Activated CD4-positive, alpha-beta memory T cell treated with anti-CD3 and anti-CD28 coated beads for 36 hours (primary cell): ENCODE measurements at regions not wholly inside any gene's neighbourhood (a gene's known extent, or its start where the extent isn't known, plus 50 kb on each side); places are given as distances from the start of the nearest gene placed in this dataset.

ENCODE experiments used
- CTCF ChIA-PET: fragments of 350-600 bp; sonication (Branson Sonifier 250); formaldehyde crosslinking; loops from one replicate; lab custom pipeline; 2021; ENCODE audit warnings: antibody characterized with exemption, inconsistent platforms; lab: Charles Lee
- POLR2A ChIA-PET: fragments of 350-600 bp; sonication (Branson Sonifier 250); formaldehyde crosslinking; loops from one replicate; lab custom pipeline; 2021; ENCODE audit warnings: antibody characterized with exemption; lab: Charles Lee
- DNase-seq: peaks from one replicate; pipeline ENCODE4 v3.0.0-alpha.2; 2020
- H3K27ac Mint-ChIP-seq: one replicate; pipeline ENCODE4 v1.8.0; 2021; ENCODE audit warnings: mixed read lengths
- H3K27me3 Mint-ChIP-seq: one replicate; pipeline ENCODE4 v1.8.0; 2021; ENCODE audit warnings: mixed read lengths
- H3K36me3 Mint-ChIP-seq: one replicate; pipeline ENCODE4 v1.8.0; 2021; ENCODE audit warnings: mixed read lengths
- H3K4me1 Mint-ChIP-seq: one replicate; pipeline ENCODE4 v1.8.0; 2021; ENCODE audit warnings: low read depth, mixed read lengths
- H3K4me3 Mint-ChIP-seq: one replicate; pipeline ENCODE4 v1.8.0; 2021; ENCODE audit warnings: mild to moderate bottlenecking, mixed read lengths
- H3K9me3 Mint-ChIP-seq: one replicate; pipeline ENCODE4 v1.8.0; 2021; ENCODE audit warnings: mixed read lengths
- intact Hi-C: fragments of 100-400 bp; cut with micrococcal nuclease; formaldehyde crosslinking; loops from one replicate; pipeline ENCODE4 v1.15.1; 2023

DNA sequence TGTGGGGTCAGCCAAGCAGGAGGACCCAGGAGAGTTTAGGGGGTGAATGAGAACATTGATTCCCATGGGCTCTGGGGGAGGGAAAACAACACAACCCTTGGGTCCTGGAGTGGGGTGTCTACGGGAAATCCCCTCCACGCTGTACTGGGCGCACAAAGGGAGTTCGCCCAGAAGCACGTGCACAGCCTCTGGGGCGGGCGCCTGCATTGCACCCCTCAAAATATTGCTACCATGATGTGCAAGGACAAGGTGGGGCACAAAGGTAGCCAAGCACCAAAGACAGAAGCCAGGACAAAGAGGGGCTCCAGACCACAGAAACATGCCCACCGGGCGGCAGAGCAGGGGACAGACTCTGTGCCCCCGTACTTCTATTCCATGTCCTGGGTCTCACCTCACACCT is 74.9 kb upstream of the EIF5 start:
- ChIA-PET POLR2A (no interaction called here), CTCF (interaction anchor here (1.2 kb wide), 1 partner anchor 154 kb away, joined by 3 read pairs; no protein-coding TSS in a partner anchor)
- no peaks in the 10 kb centered on the region for H3K36me3 Mint-ChIP-seq
- peaks cover 8% of the 10 kb centered on the region for H3K4me1 Mint-ChIP-seq
- H3K27me3 Mint-ChIP-seq = peaks cover 8% of the 10 kb centered on the region
- intact Hi-C loops = no loop called here
- no peak overlapping the region for H3K4me3 Mint-ChIP-seq
- no peak for DNase-seq
- H3K9me3 Mint-ChIP-seq = no peaks in the 10 kb centered on the region
- no peak overlapping the region for H3K27ac Mint-ChIP-seq

DNA sequence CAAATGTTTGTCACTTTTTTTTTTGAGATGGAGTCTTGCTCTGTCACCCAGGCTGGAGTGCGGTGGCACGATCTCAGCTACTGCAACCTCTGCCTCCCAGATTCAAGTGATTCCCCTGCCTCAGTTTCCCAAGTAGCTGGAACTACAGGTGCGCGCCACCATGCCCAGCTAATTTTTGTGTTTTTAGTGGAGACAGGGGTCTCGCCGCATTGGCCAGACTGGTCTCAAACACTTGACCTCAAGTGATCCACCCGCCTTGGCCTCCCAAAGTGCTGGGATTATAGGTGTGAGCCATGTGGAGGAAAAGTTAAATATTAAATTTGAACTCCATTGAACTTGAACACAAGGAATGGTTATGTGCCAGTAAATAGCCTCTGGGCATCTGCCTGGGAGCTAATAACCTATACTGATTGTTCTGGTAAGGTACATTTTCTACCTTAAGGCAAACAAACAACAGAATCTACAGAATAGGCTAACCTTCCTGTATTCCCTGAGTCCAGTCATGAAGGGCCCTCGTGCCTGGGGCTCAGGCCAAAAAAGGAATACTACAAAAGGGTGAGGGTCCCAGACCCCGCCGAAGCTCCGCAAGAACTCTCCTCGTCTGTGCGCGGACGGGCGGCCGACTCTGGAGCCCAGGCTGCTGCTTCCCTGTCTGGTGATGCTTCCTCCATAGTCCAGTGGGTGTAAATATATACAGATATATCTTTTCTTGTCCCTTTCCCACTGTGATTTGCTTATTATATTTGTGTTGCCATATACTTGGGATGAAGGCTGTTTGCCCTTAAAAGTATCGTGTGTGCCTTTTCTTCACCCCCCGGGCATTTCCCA is 74.0 kb upstream of the EIF5 start:
- H3K4me3 Mint-ChIP-seq = no peak overlapping the region
- H3K4me1 Mint-ChIP-seq = peaks cover 8% of the 10 kb centered on the region
- no peaks in the 10 kb centered on the region for H3K36me3 Mint-ChIP-seq
- ChIA-PET POLR2A (no interaction called here), CTCF (interaction anchor here (1.2 kb wide), 1 partner anchor 155 kb away, joined by 3 read pairs; no protein-coding TSS in a partner anchor)
- H3K9me3 Mint-ChIP-seq = no peaks in the 10 kb centered on the region
- H3K27me3 Mint-ChIP-seq = peaks cover 8% of the 10 kb centered on the region
- H3K27ac Mint-ChIP-seq = no peak overlapping the region
- no peak for DNase-seq
- intact Hi-C loops = no loop called here

DNA sequence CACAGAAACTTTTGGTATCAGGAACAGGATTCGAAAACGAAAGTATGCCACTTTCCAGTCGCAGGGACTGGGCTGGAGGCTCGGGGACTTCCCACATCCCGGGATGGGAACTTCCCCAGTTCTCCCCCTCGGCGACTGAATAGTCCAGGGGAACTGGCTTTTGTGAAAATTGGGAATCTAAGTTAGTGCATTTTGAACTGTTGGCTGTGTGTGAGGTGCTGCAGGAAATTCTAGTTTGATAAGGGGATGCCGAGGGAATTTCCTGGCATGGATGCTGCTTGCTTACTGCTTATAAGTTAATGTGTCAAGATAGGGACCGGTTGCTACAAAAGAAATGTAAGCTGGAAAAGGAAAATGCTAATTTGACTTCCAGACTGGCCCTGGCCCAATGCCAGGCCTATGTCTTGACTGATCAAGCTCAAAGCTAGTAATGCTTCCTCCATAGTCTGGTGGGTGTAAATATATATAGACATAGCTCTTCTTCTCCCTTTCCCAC is 73.4 kb upstream of the EIF5 start:
- POLR2A ChIA-PET = no interaction called here
- no peaks in the 10 kb centered on the region for H3K9me3 Mint-ChIP-seq
- no peak overlapping the region for H3K4me3 Mint-ChIP-seq
- no peaks in the 10 kb centered on the region for H3K36me3 Mint-ChIP-seq
- CTCF ChIA-PET = interaction anchor here (1.2 kb wide), 1 partner anchor 156 kb away, joined by 3 read pairs; no protein-coding TSS in a partner anchor
- no peak for DNase-seq
- peaks cover 8% of the 10 kb centered on the region for H3K4me1 Mint-ChIP-seq
- no peak overlapping the region for H3K27ac Mint-ChIP-seq
- intact Hi-C loops = no loop called here
- peaks cover 7% of the 10 kb centered on the region for H3K27me3 Mint-ChIP-seq

DNA sequence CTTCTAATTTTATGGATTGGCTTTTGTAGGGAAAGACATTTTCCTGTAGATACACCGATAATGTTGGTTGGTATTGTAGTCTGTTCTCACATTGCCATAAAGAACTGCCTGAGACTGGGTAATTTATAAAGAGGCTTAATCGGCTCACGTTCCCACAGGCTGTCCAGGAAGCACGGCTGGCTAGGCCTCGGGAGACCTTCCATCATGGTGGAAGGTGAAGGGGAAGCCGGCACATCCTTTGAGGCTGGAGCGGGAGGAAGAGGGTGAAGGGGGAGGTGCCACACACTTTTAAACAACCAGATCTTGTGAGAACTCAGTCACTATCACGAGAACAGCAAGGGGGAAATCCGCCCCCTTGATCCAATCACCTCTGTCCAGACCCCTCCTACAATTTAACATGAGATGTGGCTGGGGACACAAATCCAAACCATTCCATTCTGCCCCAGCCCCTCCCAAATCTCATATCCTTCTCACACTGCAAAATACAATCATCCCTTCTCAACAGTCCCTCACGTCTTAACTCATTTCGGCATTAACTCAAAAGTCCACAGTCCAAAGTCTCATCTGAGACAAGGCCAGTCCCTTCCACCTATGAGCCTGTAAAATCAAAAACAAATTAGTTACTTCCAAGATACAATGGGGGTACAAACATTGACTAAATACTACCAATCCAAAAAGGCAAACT is 66.7 kb upstream of the EIF5 start:
- DNase-seq = no peak
- intact Hi-C loops = no loop called here
- H3K4me1 Mint-ChIP-seq = no peaks in the 10 kb centered on the region
- POLR2A ChIA-PET = no interaction called here
- H3K36me3 Mint-ChIP-seq = no peaks in the 10 kb centered on the region
- H3K9me3 Mint-ChIP-seq = no peaks in the 10 kb centered on the region
- no peak overlapping the region for H3K27ac Mint-ChIP-seq
- peaks cover 31% of the 10 kb centered on the region for H3K27me3 Mint-ChIP-seq
- CTCF ChIA-PET = no interaction called here
- no peak overlapping the region for H3K4me3 Mint-ChIP-seq

DNA sequence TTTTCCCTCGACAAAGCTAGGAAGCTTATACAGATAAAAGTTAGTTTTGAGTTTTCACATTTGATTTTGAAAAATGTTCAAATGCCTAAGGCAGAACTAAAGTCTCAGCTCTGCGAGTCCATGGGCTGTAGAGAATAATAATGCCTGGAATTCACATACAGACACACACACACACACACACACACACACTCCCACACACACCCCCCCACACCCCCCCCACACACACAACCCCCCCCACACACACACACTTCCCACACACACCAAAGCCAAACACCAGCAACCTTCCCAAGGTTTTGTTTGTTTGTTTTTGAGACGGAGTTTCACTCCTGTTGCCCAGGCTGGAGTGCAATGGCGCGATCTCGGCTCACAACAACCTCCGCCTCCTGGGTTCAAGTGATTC is 62.8 kb upstream of the EIF5 start:
- ChIA-PET POLR2A (no interaction called here), CTCF (interaction anchor here (0.9 kb wide), 1 partner anchor 21 kb away, joined by 3 read pairs; no protein-coding TSS in a partner anchor)
- H3K4me3 Mint-ChIP-seq = no peak overlapping the region
- H3K9me3 Mint-ChIP-seq = no peaks in the 10 kb centered on the region
- intact Hi-C loops = no loop called here
- H3K4me1 Mint-ChIP-seq = no peaks in the 10 kb centered on the region
- H3K27ac Mint-ChIP-seq = no peak overlapping the region
- no peak for DNase-seq
- peaks cover 35% of the 10 kb centered on the region for H3K27me3 Mint-ChIP-seq
- no peaks in the 10 kb centered on the region for H3K36me3 Mint-ChIP-seq

DNA sequence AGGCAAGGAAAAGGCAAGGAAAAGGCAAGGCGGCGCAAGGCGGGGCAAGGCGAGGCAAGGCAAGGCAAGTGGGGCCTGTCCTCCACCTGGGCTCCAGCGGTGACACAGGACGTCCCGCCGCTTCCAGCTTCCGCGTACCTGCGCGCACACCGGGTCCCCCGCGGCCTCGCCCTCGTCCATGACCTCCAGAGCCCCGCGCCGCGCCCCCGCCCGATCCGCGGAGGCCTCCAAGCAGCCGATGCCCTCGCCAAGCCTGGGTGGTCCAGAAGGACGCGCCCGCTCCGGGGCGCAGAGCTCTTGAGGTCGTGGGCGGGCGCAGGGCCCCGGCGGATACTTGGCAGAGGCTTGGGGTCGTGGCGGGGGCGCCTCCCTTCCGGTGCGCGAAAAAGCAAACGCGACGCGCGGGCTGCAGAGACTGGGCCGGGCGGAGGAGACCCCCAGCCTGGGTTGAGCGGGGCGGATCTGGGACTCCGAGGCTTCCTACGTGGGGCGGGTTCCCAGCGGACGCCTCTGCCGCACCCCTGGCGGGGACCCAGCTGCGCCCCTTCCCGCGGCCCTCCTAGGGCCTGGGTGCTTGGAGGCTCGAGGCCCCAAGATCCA is 60.8 kb upstream of the EIF5 start:
- Mint-ChIP-seq H3K4me1 (no peaks in the 10 kb centered on the region), H3K27ac (no peak overlapping the region), H3K27me3 (peaks cover 32% of the 10 kb centered on the region), H3K4me3 (no peak overlapping the region), H3K36me3 (no peaks in the 10 kb centered on the region), H3K9me3 (no peaks in the 10 kb centered on the region)
- ChIA-PET CTCF (no interaction called here), POLR2A (no interaction called here)
- intact Hi-C loops = no loop called here
- no peak for DNase-seq

DNA sequence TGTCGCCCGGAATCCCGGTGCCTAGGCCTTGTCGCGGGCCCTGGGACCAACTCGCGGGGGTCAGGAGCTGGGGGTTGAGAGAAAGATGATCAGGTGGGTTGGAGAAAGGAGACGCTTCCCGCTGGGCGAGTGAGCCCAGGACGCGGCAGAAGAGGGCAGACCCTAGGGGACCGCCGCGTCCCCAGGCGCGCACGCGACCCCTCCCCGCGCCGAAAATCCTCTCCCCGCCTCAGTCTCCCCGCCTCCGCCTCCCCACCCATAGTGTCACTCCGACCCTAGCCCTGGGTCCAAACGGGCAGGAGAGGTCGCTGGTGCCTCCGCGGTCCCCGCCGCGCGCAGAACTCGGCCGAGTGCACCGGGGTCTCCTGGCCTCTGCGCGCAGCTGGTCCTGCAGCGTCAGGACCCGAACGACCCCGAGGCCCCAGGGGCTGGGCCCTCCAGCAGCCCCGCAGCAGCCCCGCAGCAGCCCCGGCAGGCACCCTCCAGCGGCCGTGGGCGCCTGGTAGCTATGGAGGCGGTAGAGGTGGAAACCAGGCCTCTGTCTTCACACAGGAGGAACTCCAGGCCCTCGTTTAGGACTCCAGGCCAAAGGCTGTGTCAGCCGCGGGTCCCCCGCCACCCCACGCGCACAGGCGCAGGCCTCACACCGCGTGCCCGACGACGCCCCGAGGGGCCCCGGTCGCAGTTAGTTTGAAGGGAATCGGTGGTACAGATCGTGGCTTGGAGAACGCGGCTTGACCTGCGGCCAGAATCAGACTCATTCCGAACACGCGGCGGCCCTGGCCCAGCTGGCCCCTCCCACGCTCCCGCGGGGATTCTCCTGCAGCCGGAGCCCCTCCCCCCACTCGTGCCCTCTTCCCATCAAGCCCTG is 60.1 kb upstream of the EIF5 start:
- Mint-ChIP-seq H3K4me3 (no peak overlapping the region), H3K27me3 (peaks cover 32% of the 10 kb centered on the region), H3K36me3 (no peaks in the 10 kb centered on the region), H3K4me1 (no peaks in the 10 kb centered on the region), H3K27ac (no peak overlapping the region), H3K9me3 (no peaks in the 10 kb centered on the region)
- no peak for DNase-seq
- CTCF ChIA-PET = interaction anchor here (0.6 to 1.5 kb wide), 2 partner anchors 16 to 169 kb away, joined by 3 to 4 read pairs; no protein-coding TSS in a partner anchor
- intact Hi-C loops = no loop called here
- POLR2A ChIA-PET = no interaction called here

DNA sequence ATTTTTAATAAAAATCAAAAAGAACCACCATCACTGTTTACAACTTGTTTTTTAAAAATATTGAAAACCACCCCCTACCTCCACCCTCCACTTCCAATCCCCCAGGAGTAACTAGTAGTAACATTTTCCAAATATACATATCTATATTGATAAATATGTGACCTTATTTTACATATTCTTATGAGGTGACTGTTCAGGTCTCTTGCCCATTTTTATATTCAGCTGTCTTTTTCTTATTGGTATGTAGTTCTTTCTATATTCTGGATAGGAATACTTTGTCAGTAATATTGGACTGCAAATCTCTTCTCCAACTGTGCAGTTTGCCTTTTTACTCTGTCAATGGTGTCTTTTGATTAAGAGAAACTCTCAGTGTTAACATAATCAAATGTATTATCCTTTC is 59.0 kb upstream of the EIF5 start:
- no peak overlapping the region for H3K27ac Mint-ChIP-seq
- CTCF ChIA-PET = interaction anchor here (0.6 to 1.5 kb wide), 2 partner anchors 15 to 170 kb away, joined by 3 to 4 read pairs; no protein-coding TSS in a partner anchor
- POLR2A ChIA-PET = no interaction called here
- intact Hi-C loops = no loop called here
- DNase-seq = no peak
- H3K36me3 Mint-ChIP-seq = no peaks in the 10 kb centered on the region
- peaks cover 37% of the 10 kb centered on the region for H3K27me3 Mint-ChIP-seq
- H3K9me3 Mint-ChIP-seq = no peaks in the 10 kb centered on the region
- H3K4me3 Mint-ChIP-seq = no peak overlapping the region
- peaks cover 6% of the 10 kb centered on the region for H3K4me1 Mint-ChIP-seq

DNA sequence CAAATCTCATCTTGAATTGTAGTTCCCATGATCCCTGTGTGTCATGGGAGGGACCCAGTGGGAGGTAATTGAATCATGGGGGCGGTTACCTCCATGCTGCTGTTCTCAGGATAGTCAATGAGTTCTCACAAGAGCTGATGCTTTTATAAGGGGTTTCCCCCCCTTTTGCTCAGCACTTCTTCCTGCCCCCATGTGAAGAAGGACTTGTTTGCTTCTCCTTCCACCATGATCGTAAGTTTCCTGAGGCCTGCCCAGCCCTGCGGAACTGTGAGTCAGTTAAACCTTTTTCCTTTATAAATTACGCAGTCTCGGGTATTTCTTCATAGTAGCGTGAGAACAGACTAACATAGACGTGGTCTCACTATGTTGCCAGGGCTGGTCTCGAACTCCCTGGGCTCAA is 56.1 kb upstream of the EIF5 start:
- no peak for DNase-seq
- ChIA-PET CTCF (interaction anchor here (0.8 kb wide), 1 partner anchor 173 kb away, joined by 3 read pairs; no protein-coding TSS in a partner anchor), POLR2A (no interaction called here)
- peaks cover 13% of the 10 kb centered on the region for H3K4me1 Mint-ChIP-seq
- no peak overlapping the region for H3K27ac Mint-ChIP-seq
- intact Hi-C loops = no loop called here
- H3K9me3 Mint-ChIP-seq = no peaks in the 10 kb centered on the region
- H3K27me3 Mint-ChIP-seq = peaks cover 52% of the 10 kb centered on the region
- H3K4me3 Mint-ChIP-seq = no peak overlapping the region
- no peaks in the 10 kb centered on the region for H3K36me3 Mint-ChIP-seq

DNA sequence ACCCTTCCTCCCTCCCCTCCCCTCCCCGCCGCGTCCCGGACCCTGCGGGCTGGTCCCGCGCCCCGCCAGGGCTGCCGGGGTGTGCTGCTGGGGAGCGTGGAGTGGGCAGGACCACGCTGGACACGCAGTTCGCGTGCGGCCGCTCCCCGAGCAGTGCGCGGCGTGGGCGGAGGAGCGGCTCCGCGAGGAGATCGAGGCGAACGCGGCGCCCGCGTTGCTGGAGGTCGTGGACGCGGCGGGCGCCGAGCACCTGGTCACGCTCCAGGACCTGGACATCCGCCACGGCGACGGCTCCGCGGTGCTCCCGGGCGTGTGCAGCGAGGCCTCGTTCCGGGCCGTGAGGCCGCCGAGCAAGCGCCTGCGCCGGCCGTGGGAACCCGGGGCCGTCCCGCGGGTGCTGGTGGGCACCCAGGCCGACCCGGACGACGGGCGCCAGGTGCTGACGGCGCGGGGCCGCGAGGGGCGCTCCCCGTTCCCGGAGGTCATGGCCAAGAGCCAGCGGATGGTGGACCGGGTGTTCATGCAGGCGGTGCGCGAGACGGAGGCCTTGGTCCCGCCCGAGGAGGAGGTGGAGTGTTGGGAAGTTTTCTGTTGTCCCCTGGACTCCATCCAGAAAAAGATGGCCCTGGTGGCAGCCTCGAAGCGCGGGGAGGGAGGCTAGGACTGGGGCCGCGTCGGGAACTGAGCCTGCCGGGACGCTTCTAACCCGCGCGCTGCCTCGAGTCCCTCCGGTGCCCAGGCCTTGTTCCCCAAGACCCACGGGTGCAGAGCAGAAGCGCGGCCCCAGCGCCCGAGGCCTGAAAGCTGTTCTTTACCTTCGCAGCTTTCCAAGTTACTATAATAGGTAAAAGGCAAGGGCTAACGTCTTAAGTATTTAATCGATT is 54.7 kb upstream of the EIF5 start:
- H3K4me3 Mint-ChIP-seq = peak overlapping the region; percentile 29
- CTCF ChIA-PET = no interaction called here

More for the DNA sequence above, 54.7 kb upstream of the EIF5 start:
- Mint-ChIP-seq H3K27ac (no peak overlapping the region), H3K9me3 (no peaks in the 10 kb centered on the region), H3K27me3 (peaks cover 60% of the 10 kb centered on the region), H3K36me3 (no peaks in the 10 kb centered on the region), H3K4me1 (peaks cover 13% of the 10 kb centered on the region)
- DNase-seq = no peak
- intact Hi-C loops = no loop called here
- POLR2A ChIA-PET = no interaction called here
